HG03139 (cell line): ENCODE measurements at regions not wholly inside any gene's neighbourhood (a gene's known extent, or its start where the extent isn't known, plus 50 kb on each side); places are given as distances from the start of the nearest gene placed in this dataset.
"Not testable (repeated sequence)": the region's sequence is repeated elsewhere in the genome, so short reads cannot be mapped to it uniquely, and the experiment has no call there.

Source experiments
- ATAC-seq: cut with Tn5 transposase; IDR thresholded peaks from one replicate; pipeline ENCODE4 v1.9.1; 2021; ENCODE audit not compliant: unreplicated experiment

DNA sequence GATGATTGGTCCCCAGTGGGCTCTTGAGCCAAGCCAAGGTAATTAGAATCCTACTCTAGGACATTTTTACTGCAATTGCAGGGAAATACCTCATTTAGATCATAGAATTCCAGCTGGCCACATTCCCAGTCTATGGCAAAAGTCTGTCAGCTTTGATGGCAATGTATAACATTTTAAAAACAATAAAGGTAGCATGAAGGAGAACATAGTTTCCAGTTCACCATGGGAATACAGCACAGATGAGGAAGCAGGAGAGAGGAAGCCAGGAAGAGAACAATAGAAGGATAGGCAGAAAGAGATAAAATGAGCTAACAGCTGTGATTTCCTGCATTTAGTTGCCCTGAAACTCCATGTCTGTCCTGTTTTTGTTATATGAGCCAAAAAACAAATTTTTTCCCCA, 897.3 kb upstream of the DDX18 start:
- no peak for ATAC-seq

DNA sequence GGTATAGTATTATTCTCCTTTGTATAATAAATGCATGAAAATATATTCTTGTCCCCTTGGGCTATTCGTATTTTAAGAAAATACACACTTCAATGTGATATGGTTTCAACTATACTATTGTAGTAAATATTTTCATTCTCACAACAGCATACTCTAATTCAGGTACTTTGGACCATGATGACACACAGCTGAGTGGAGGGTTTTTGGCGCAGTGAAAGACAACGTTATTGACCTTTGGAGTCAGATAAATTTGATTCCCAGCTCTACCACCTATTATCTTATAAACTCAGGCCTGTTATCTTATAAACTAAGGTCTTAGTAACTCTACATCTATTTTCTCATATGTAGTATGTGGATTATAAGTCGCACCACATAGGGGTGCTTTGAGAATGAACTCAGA, 895.9 kb upstream of the DDX18 start:
- no peak for ATAC-seq

DNA sequence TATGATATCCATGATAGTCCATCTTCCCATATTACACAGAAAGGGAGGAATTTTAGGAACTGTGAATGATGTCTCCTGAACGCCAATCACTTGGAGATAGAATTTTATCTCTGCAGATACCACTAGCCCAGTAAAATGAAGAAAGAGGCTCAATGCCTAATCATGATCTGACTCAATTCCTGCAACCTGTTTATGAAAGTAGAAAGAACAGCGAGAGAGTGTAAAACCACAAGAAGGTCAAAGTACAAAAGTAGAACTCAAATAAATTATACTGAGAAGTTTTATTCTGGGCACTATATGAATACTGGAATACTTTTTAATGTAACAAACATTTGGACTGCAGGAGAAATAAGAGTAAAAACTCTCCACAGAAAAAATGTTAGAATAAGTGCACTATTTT, 892.1 kb upstream of the DDX18 start:
- ATAC-seq: no peak

DNA sequence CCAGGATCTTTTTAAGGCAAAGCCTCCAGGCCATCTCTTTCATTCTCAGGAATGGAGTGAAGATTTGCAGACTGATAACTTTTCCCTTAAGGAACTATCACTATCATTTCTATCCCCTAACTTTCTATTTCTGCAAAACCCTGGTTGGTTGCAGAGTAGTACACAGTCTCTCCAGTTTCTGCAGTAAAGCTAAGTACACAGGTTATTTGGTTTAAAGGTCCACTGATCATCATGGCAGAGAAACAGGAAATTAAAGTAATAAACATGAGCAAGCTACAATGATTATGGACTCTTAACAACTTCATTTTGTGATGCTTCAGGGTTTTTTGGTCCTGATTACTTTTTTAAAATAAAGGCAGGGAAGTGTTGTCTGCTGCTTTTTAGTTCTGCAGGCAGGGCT, 890.0 kb upstream of the DDX18 start:
- no peak for ATAC-seq

DNA sequence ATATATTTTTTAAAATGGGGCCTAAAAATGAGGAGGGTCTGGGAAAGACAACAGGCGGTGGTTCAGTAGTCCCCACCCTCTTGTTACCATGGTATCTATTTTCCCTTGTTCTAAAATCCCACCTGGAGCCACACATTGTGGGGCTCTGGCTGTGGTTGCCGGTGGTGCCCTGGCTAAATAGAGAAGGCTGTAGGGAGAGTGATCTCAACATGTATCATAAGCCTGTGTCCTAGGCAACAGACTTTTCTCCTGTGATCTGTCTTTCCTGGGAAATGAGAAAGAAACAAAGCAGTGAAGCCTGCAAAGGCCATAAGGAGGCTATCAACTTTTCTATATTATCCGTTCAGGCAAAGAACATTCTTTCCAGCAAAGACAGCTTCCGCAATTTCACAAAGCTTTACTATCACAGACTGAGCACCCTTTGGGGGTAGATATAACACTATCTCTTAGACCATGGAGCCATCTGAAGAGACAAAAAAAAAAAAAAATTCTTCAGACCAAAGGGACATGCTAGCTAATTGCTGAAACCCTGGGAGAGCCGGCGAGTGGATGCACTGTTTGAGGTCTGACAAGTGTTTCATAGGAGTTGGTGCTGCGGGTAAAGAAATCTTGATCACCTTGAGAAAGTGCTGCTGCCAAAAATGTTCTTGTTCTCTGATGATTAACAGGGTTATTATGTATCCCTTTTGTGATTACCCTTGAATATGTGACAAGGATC, 879.2 kb upstream of the DDX18 start:
- no peak for ATAC-seq

DNA sequence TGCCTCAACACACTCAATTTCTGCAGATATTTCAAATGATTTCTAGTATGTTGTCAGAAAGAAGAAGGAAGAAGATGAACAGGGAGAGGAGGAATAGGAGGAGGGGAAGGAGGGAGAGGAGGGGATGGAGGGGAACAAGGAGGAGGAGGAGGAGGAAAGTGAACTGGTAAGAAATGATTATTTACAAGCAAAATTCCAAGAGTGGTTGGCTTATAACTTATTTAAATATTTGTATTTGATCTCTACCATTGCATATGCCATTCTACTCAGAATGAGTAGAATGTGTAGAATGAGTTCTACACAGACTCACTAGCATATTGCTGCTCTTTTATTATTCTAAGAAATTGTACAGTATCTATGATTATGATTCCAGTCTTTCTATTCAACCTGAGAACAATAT, 866.2 kb upstream of the DDX18 start:
- no peak for ATAC-seq

DNA sequence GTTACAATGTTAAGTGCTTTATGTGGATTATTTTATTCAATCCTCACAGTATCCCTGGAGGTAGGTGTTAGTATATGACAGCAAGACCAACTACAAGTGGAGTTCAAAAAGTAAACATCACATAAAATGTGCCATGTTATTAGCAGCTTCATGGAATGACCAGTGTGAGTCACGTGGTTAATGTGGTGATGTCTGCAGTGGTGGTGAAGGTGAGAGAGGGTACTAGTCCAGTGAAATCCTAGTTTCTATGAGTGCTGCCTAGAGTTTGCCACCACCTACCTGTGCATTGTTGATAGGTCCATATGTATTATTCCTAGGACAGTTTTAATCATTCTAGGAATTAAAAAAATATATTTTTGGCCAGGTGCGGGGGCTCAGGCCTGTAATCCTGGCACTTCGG, 865.2 kb upstream of the DDX18 start:
- no peak for ATAC-seq

DNA sequence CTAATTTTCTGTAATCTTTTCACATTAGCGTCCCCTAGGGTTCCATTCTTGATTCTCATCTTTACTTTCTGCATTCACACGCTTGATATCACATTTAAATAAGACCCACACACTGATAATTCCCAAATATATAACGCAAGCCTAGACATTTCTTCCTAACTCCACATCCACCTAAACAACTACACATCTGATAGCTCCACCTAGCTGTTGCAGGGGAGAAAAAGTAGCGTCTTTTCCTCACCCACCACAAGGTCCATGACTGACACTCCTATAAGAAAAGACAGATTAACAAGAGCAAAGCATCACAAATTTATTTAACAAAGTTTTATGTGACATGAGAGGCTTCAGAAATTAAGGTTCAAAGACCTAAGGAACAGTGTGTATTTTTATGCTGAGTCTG, 862.2 kb upstream of the DDX18 start:
- no peak for ATAC-seq

DNA sequence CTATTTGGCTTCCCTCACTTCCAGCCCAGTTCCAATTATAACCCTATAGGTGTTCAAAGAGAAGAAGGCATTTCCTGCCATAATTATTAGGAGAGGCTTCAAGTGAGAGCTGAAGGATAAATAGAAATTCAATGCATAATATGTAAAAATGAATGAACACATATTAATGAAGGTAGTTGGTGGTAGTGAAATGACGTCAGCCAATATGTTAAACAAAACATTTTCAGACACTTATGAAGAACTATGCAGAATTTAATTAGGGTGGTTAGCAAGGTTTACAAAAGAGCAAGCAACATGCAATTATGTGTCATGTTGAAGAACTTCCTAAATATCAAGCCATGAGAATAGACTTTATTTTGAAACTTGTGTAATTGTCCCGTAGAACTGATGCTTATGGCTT, 858.8 kb upstream of the DDX18 start:
- no peak for ATAC-seq

DNA sequence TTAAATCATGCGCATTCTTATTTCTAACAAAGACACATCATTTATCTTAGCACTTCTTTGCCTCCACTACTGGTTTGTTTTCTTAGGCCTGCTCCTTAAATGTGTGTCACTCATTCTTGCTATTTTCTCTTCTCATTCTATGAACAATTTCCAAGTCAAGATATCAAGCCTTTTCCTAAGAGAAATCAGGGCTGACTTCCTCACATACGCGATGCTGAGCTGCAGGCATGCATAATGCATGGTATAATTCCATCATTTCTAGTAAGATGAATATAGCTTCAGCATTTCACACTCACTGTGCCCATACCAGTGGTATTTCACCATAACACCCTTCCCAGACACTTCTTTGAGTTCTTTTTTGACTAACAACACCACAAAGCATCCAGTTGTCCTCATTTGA, 838.9 kb upstream of the DDX18 start:
- no peak for ATAC-seq

DNA sequence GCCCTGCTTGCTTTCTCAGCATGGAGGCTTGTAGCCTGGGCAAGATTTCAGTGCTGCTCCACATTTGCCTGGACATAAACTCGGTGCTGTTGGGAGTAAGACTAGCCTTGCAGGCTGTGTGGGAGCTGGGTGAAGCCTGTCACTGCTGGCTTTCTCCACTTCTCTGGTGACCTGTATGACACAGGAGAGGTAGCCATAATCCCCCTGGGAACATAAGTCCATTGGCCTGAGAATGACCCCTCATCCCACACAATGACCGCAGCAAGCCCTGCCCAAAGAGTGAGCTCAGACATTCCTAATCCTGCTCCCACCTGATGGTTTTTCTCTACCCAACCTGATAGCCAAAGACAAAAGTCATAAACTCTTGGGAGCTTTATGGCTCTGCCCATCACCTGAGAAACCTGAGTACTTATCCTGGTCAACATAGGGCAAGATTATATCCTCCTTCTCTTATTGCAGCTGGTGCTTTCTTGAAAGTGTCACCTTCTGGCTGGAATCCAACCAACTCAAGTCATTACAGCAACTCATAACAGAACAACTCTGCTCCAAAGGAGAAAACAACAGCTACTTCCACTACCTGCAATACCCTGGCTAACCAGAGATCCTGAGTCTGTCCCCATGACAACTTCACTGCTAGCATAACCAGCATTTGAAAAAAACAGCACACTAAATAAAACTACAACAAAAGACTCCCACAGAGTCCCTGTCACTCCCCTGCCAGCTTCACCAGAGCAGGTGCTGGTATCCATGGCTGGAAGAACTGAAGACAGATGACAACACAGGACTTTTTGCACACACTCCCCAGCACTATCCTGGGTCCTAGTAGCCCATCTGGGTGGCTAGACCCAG, 834.4 kb upstream of the DDX18 start:
- ATAC-seq: no peak

DNA sequence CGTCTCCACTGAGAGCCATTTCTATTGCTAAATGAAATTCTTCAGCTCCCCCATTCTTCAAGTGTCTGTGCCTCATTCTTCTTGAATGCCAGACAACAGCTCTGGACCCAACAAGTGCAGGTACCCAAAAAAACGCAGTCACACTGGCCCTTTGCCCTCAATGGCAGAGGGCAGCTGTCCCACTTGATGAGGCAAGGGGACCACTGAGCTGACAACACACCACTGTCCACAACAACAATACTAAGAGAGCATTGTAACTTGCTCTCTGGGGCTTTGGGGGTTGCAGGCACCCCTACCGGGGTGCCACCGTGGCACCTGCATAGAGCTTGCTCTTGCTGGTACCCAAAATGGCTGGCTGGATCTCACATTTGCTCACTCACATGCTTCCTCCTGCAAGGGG, 827.0 kb upstream of the DDX18 start:
- ATAC-seq: no peak

DNA sequence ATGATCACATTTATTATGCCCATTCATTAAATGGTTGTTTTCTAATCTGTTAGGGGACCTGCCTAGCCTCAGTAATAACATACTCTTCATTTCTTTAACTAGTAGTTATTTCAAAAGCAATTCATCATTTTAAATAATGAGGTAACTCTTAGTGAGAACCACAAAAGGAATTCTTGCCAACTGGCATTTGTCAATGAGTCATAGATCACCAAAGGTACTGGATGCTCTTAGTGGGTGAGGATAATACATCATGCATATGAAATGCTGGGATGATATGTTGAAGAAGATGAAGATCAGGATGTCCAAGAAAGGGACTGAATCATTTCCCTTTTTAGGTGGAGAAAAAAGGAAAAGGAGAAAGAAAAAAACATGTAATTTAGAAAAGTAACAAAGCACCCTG, 826.2 kb upstream of the DDX18 start:
- ATAC-seq: no peak

DNA sequence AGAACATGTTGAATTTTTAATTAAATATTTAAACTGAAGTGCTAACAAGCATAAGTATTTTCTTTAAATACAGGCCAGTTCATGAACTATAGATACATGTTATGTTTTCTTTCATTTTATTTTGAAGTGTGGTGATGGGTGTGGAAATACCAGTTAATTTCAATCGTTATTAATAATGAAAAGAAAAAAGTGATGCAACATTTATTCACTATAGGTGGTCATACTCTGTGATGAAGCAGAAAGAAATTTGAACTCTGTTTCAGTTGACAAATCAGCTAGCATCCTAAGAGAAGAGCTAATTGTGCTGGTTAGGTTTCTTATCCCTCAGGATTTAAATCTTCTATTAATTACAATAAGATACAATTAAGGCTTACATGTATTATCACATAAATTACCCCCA, 795.1 kb upstream of the DDX18 start:
- no peak for ATAC-seq

DNA sequence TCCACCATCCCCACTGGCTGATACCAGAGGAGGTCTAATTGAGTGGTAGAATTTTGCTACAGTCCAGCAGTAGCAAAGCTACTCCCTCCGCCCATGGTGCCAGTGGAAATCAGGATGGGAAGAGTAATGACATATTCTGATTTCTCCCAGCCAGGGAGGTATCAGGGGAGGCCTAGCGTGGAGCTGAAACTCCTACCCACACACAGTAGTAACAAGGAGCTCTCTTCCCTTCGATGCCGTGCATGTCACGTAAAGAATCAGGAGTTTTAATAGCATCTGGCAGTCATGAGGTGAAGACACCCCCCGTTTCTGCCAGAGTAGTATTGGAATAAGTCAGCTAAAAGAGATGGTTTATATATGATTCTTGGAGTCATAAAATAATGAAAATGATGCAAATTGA, 786.8 kb upstream of the DDX18 start:
- ATAC-seq: no peak

DNA sequence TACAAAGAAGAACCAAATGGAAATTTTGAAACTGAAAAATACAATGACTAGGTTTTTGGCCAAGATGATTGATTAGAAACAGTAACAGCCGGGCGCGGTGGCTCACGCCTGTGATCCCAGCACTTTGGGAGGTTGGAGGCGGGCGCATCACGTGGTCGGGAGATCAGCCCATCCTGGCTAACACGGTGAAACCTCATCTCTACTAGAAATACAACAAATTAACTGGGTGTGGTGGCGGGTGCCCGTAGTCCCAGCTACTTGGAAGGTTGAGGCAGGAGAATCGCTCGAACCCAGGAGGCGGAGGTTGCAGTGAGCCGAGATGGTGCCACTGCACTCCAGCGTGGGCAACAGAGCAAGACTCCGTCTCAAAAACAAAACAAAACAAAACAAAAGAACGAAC, 785.8 kb upstream of the DDX18 start:
- not testable (repeated sequence) for ATAC-seq

DNA sequence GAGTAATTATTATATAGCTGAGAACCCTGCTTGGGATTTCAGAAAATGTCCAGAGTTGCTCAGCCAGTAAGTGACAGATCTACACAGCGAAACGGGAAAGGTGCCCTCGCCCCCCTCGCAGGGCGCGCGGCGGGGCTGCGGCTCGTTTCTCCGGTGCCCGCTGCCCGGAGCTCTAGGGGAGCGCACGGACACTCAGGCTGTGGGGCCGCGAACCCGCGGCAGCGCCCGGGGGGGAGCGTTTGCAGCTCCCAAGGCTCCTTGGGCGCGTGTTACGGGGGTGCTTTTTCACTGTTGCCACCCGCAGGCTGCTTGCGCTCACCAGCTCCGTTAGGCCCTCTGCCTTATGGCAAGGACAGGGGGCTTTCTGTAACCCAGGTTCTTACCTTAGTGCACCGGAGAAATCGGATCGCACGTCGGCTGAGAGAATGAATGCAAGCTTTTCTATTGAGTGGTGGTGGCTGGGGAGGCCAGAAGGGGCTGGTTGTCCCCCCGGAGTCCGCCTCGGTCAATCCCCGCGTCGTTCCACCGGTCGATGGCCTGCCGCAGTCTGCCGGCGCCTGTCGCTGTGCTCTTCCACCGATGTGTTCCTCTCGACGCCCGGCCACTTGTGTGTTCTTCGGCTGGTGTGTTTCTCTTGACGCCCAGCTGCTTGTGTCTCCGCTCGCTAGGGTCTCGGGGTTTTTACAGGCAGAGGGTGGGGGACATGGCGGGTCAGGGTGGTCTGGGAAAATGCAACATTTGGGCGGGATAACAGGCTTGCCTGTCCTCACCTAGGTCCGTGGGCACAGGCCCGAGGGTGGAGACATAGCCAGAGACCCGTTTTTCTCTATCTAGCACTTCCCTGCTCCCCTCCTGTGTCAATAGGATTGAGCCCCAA, 758.8 kb upstream of the DDX18 start:
- no peak for ATAC-seq

DNA sequence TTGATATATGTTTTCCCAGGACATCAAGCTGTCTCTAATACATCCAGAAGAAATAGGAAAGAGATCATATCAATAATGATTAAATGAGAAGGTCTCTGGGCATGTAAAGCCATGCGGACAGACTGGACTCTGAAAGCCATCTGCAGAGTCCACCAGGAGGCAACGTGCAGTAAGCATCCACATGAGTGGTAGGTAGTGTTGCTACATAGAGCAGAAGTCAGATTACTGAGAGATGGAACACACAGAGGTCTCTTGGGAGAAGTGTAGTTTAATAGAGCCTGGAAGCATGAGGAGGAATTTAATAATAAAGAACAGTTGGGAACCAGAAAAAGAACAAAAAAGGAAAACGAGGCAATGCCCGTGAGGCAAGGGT, 758.1 kb upstream of the DDX18 start:
- ATAC-seq: no peak

DNA sequence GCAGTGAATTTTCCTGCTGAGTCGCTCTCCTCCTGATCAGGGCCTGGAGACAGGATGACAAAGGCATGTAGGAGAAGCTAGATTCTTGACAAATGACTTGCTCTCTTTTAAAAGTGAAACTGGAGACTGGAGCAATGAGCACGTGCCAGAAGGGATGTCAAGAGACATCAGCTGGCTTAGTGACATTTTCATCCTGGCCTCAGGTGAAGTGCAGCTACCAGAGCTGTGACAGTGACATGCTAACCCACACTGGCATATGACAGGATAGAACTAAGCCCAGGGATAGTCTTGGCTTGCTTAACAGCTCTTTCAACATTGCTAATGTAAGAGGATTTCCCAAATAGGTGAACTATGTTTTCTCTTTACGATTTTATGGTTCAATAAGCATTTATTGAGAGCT, 757.5 kb upstream of the DDX18 start:
- ATAC-seq: no peak

DNA sequence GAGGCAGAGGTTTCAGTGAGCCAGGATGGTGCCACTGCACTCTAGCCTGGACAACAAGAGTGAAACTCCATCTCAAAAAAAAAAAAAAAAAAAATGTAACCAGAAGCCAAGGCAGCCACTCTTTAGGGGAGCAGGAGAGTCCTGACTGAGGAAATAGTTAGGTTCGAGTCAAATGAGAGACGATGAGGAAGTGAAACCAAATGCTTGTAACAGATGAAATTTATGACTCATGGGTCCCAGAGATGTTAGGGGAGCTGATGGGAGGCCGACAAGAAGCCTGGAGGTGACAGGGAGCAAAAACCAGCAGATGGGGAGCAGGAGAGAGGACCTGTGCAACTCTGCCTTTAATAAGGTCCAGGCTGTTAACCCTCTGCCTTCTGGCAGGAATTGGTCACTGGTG, 756.1 kb upstream of the DDX18 start:
- no peak for ATAC-seq

DNA sequence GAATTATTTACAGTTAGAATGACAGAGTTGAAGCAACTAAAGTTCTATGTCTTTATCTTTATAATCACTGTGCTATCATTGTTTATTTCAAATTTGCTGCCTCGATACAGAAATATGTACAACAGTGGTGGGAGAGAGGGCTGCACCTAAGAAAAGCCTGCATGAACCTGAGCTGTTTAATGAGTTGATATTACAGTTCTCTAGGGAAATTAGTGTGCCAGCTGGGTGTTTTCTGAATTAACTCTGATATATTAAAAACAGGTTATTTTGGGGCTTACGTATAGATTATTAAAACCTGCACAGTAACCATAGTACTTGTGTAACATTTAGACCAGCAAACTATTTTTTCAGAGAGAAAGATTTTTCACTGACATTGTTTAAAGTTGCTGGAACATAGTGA, 750.5 kb upstream of the DDX18 start:
- no peak for ATAC-seq

DNA sequence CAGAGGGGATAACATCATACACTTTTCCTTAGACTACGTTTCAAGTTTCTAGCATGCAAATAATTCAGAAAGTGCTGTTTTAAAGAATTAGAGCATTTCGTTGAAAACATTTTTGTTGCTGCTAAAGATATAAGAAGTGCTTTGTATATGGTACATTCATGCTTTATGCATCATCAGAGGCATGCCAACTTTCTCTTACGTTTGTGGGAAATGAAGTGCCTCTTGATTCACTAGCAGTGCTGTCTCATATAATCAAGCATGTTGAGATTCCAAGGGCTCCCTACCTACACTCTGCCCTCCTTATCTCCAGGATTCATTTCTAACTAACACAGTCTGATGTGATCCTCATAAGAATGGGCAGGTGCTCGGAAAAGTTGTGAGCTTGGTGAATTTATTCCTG, 748.6 kb upstream of the DDX18 start:
- ATAC-seq: no peak
